Stimulated activated CD4-positive, alpha-beta T cell treated with anti-CD3 and anti-CD28 coated beads, Interleukin-12 subunit alpha, Interleukin-12 subunit beta, amount 100 ng/mL, for 4 hours (primary cell): ENCODE measurements at regions not wholly inside any gene's neighbourhood (a gene's known extent, or its start where the extent isn't known, plus 50 kb on each side); places are given as distances from the start of the nearest gene placed in this dataset.

Source experiments
- DNase-seq: peaks from one replicate; pipeline ENCODE4 v3.0.0-alpha.2; 2020

DNA sequence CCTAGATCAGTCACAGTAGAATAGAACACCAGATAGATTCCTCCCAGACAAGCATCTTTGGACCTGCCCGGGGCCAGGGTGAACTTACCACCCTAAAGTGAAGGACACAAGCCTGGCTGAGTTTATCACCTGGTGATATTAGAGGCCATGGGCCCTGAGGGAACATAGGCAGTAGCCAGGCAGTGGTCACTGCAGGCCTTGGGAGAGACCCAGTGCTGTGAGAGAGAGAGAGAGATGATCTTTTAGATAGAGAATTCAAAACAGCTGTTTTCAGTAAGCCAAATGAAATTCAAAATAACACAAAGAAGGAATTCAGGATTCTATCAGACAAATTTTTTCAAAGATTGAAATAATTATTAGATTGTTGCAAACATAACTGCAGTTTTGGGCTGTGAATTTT, 1679.9 kb downstream of the EFNB2 start:
- no peak for DNase-seq

DNA sequence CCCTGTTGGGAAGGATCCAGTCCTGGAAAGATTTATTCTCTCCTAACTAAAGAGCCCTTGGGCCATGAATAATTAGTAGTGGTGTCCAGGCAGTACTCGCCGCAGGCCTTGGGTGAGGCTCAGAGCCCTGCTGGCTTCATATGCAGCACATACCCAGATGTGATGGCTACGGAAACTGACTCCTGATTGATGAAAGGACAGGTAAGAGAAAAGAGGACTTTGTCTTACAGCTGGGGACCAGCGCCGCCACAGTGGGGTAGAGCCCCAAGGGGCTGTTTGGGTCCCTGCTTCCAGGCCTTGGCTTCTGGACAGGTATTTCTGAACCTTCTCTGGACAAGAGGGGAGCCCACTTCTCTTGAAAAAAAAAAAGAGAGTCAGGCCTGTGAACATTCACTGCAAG, 1680.8 kb downstream of the EFNB2 start:
- no peak for DNase-seq

DNA sequence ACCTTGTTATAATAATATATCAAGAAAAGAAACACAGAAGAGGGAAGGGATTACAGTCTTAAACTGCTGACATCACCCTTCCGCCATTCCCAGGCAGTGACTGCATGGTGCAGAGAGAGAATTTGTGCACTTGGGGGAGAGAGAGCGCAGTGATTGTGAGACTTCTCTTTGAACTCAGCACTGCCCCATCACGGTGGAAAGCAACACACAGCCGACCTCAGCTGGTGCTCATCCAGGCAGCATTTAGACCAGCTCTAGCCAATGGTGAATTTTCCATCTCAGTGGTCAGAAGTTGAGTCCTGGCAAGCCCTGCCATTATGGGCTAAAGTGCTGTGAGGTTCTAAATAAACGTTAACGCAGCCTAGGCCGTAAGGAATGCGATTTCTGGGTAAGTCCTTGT, 1681.5 kb downstream of the EFNB2 start:
- DNase-seq, result no peak

DNA sequence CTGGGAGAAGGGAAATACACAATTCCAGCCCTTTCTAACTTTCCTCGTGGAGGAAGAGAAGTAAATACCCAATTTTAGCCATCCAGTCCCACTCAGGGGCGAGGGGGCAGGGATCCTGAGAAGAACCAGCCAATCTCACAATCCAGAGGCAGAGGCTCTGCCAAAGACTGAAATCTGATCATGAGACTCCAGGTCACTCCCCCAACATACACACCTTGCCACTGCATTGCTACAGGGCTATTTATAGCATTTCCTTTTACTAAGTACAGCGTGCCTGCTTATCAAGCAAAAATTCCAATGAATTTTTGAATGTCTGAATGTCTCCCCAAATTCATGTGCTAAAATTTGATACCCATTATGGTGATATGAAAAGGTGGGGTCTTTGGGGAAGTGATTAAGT, 1687.5 kb downstream of the EFNB2 start:
- no peak for DNase-seq

DNA sequence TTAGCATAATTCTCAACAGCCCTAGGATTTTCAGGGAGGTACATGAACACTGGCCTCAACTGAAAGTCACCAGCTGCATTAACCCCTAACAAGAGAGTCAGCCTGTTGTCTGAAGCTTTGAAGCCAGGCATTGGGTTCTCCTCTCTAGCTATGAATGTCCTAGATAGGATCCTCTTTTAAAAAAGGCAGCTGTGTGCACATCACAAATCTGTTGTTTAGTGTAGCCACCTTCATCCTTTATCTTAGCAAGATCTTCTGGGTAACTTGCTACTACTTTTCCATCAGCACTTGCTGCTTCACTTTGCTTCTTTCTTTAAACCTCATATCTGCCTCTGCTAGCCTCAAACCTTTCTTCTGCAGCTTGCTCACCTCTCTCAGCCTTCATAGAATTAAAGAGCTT, 1692.1 kb downstream of the EFNB2 start:
- no peak for DNase-seq

DNA sequence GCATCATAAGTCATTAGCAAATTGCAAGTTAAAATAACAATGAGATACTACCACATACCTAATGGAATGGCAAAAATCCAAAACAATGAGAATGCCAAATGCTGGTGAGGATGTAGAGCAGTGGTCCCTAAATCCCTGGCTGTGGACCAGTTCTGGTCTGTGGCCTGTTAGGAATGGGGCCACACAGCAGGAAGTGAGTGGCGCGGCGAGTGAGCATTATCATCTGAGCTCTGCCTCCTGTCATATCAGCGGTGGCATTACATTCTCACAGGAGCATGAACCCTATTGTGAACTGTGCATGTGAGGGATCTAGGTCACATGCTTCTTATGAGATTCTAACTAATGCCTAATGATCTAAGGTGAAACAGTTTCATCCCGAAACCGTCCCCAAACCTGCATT, 1694.4 kb downstream of the EFNB2 start:
- no peak for DNase-seq

DNA sequence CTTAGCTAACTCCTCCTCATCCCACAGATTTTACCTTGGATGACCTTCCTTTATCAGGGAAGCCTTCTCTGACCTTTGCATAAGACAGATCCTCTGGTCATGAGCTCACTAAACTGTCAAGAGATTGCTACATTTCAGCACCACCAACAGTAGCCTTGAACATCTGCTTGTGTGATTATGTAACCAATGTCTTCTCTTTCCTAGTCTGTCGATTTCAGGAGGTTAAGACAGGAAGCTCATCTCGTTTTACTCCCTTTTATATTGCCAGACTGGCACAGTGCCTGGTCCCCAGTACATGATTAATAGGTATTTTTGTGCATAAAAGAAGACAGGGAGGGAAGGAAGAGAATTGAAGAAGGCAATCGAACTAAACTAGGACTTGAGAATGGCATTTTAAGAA, 1697.7 kb downstream of the EFNB2 start:
- no peak for DNase-seq

DNA sequence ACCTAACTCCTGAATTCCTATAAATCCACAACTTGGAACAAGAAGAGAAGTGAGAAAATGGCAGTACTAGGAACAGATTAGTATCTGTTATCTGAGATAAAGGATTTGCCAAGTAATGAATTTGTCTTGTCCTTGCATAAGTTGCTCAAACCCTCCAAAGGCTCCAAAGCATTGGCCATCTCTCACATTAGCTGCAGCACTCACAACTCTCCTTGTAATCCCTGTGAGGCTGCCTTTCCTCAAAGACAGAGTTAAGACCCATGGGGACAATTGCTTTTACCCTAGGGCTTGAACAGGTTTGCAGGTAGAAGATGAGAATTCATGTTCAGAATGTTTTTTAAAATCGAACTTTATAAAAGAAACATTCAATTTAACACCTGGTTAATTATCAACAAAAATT, 1702.2 kb downstream of the EFNB2 start:
- DNase-seq, result no peak

DNA sequence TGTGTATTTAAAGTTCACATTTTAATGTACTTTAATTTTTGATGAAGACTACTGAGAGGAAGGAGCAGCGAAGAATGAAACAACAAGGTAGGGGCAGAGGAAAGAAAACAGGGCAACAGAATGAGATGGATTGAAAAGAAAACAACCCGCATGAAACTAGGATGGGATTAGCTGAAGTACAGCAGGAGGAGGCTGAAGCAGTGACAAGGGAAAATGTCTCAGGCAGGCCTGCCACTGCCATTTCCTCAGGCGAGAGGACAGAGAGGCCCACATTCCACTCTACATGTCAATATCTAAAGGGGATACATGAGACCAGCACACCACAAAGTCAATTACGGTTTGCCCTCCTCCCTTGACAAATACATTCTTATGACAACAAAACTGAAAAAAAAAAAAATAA, 1703.2 kb downstream of the EFNB2 start:
- DNase-seq, result no peak

DNA sequence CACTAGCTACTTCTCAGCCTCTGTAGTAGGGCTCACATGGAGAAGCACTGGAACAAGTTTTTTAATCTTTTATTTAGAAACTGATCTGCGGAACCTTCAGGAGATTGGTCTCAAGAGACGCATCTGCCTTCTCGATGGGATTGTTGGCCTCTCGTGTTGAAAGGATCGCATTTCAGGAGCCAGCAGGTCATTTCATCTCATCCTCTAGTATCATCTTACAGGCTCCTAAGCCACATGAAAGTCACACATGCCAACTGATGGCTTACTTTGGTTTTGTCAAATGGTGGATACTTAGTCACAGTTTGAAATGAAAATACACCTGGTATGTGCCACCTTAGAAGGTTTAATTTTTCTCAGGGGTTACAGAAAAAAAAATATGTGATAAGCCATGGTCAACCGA, 1703.6 kb downstream of the EFNB2 start:
- DNase-seq, result no peak

DNA sequence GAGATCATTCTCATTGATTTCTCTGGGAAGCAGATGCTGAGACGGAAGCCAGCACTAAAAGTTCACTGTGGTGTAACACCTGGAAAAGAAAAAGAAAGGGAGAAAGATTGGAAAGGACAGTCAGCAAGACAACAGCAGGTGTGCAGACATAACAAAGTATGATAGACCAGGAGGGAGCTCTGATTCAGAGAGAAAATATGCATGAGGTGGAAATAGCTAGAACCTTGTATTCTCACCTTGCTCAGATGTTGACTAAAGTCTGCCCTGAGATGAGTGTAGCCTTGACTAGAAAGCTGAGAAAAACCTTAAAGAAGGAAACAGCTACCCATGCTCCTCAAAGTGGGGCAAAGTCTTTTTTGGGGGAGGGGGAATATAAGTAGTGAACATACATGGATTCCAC, 1711.8 kb downstream of the EFNB2 start:
- DNase-seq, result no peak

DNA sequence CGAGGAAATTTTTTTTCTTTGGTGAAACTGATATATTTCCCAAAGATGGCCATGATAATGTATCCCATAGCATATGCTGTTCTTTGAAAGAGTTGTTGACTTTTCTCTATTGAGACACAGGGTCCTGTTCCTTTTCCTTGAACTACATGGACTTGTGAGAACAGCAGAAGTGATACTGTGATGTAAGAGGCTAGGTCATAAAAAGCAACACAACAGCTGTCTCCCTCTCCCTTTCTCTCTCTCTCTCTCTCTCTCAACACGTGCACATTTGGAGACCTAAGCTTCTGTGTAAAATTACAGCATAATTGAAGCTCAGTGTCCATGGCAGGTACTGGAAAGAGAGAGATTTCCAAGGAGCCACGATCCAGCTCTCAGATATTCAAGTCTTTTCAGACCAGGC, 1712.4 kb downstream of the EFNB2 start:
- no peak for DNase-seq

DNA sequence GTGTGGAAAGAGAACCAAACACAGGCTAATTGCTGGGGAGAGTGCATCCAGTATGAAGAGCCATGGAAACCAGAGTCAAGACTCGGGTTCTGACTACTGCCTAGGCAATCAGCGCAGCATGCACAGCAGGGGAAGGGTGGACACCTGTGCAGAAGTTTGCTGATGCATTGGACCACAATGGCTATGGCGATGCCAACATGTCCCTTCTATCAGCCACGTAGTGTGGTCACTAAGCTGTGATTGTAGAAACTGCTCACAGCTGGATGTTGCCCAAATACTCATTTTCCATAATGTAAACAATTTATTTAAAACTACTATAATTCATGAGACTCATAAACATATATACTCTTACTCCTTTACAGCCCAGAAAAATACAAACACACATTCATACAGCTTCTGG, 1718.2 kb downstream of the EFNB2 start:
- no peak for DNase-seq

DNA sequence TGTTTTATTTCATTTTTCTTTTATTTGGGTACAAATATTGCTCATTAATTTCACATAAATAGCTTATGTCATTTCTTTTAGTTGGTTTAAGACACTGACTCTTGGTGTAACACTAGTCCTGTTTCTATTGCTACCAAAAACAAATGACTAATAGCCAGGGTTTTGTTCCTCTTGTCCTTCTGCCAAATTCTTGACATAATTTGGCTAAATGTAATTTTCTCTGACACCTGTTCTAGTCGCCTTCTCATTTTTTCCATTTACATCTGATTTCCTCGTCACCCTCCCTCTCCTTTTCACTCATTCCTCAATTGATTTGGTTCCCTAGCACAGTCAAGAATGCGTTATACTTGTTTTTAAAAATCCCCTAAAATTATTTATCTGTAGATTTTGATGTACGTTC, 1718.7 kb downstream of the EFNB2 start:
- DNase-seq, result no peak

DNA sequence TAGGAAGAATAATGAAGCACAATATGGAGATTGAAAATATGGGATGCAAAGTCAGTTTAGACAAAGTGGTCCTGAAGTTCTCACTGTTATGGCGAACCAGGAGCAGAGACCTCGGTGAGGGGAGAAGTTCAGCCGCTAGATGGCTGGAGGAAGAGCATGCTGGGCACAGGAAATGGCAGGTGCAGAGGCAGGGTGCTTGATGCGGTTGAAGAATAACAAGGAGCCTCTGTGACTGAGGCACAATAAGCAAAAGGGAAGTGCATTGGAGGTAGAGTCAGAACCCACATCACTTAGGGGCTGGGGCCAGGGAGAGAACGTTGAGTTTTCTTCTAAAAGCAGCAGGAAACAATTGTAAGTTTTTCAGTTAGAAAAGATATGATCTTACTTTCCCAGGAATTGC, 1725.2 kb downstream of the EFNB2 start:
- no peak for DNase-seq

DNA sequence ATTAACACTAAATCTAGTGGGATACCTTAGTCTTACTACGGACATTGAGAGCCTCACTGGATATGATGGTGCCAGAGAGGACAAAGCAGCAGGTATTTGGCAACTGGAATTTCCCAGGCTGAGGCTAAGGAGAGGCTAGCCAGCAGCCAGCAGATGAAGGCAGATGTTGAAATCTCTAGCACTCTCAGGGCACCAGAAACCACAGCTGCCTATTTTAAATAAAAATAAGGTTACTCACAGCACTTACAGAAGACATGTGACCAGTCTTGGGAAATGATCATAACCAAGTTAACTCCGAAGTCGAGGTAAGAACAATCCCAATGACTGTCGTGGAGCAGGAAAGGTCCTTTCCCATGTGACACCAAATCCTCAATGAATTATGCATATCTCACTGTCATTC, 1726.0 kb downstream of the EFNB2 start:
- DNase-seq, result no peak

DNA sequence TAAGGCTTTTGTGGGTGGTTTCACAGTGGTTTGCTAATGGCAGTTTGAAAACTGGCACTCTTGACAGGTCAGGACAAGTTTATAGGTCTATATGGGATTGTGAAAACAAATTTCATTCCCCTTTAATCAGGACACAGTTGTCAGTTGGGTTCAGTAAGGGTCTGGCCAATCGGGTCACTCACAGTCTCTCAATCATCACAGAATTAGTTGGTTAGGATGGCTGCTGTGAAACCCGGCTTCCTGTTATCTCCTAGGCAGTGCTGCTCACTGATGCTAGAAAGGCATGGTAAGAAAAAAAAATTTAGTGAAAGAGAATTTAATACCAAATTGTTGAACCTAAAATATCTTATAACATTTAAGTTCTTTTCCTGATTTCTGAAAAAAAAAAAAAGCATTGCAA, 1730.1 kb downstream of the EFNB2 start:
- no peak for DNase-seq

DNA sequence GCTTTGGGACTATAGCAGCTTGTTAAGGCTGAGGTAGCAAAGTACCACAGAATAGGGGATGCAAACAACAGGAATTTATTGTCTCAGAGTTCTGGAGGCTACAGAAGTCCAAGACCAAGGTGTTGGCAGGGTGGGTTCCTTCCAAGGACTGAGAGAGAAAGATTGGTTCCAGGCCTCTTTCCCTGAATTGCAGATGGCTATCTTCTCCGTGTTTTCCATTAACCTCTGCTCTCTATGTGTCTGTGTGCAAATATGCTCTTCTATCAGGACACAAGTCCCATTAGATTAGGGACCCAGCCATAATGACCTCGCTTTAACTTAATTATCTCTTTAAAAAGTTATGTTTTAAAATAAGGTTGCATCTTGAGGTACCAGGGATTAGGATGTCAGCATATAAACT, 1732.9 kb upstream of the SLC10A2 start:
- DNase-seq, result no peak

DNA sequence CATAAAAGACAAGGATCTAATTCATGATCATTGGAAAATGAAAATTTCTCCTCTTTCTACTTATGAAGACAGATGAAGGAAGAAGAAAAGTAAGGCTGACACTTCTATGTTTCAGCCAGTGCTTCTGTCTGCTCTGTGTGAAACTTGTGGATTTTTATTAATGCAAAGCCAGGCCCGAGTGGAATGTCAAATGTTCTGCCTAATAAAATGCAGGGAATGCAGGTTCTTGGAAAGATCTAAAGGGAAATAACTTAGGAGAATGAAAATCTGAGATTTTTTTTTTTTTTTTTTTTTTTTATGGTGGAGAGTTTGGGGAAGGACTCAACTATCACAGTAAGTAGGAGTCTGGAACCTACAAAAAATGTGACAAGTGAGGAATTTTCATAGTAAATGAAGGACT, 1732.3 kb upstream of the SLC10A2 start:
- DNase-seq, result no peak

DNA sequence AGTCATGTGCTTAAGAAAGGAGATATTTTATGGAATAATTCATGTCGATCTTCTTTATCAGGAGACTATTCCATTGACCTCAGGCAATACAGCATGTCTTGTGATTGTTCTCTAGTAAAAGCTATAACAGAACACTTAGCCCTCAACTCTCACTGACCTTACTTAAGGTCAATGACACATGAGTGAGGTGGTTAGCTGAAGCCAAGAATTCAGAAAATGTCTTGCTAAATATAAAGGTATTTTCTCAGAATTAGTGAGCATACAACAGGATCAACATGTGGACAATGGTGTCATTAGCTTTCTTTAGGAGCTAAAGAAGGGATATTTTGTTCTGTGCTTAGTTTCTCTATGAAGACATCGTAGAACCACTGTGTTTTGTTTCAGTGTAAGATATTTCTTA, 1730.4 kb upstream of the SLC10A2 start:
- no peak for DNase-seq

DNA sequence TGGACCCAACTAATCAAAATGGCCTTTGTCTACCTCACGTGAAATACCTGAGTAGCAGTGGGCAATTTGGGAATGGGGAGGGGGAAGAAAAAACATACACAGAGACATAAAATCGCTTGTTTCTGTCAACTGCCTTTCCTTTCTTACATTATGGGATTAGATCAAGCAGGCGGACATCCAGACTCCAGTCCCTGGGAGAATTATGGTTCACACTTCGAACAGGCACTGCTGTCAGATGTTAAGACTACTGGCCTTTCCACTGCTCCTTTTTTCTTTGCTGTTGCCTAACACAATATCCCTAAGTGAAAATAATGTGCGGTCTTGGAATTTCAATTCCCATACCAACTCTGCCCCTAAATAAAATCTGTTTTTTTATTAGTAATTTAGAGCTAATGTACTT, 1719.7 kb upstream of the SLC10A2 start:
- no peak for DNase-seq

DNA sequence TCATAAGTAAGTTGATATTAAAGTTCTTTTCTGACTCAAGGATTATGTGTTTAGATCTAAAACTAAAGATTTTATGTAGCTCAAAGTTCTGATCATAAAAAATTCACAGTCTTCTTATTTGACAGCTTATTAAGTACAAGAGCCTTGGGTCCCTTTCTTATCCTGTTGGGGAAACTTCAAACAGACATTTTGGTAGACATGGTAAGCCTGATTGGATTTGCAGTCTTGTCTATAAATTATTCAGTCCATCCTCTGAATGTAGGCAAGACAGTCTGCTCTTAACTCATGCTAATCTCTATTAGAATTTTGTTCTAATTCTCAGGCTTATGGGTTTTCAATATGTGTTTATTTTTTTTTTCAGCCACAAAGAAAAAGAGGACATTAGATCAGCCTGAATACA, 1718.7 kb upstream of the SLC10A2 start:
- DNase-seq, result no peak

DNA sequence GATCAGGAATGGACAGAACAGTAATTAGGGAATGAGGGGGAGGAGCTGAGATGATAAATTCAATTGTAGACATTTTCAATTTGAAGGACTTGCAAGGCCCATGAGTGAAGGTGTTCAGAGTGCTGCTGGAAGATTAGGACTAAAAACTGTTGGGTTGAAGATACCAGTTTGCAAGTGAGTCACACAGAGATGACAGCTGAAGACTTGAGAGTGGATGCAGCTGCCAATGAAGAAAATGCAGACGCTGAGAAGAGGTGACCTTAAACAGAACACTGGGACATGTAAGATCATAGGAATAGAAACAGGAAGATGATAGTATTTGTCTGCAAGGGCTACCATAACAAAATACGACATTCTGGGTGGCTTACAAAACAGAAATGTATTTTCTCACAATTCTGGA, 1716.5 kb upstream of the SLC10A2 start:
- no peak for DNase-seq

DNA sequence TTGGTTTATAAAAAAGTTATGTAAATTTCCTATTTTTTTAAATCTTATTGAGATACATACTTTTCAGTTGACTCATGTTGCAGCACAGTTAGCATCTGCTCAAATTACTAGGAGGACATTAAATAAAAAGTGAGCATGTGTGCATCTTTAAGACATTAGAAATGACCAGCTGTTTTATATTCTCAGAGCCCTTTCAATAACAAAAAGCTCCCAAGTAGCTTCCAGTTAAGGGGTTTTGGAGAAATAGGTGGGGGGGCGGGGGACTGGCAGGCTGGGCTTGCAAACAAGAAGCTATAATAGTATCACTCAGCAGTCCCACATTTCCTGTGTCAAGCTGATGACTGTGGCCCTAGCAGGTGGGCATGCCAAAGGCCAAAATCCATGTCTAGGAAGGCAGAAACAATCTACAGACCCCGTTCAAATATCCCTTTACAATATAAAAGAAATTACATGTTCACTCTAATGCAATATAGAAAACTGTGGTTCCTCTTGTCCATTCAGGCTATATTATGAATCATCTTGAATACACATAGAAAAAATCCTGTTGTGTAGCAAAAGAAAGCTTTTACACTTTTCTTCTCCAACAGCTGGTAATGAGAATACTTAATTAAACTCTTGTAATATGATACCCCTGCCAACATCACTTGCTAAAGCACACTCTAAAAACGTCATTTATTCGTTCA, 1713.2 kb upstream of the SLC10A2 start:
- no peak for DNase-seq

DNA sequence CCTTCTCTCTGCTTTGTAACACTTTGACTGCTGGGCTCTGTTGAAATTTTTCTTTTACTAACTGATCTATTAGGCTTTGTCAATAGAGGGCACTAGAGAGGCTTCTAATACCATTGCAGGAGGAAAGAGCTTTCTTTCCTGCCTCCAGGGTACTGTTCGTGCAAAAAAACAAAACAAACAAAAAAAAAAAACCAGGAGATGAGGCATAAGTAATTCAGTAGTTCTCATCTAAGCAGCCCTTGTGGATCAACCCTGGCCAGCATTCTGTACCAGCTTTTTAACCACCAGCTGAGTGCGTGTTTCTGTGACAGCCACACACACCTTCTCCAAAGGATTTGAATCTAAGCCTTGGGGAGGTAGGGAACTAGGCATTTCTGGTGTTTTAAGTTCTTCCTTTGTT, 1707.6 kb upstream of the SLC10A2 start:
- DNase-seq, result no peak

DNA sequence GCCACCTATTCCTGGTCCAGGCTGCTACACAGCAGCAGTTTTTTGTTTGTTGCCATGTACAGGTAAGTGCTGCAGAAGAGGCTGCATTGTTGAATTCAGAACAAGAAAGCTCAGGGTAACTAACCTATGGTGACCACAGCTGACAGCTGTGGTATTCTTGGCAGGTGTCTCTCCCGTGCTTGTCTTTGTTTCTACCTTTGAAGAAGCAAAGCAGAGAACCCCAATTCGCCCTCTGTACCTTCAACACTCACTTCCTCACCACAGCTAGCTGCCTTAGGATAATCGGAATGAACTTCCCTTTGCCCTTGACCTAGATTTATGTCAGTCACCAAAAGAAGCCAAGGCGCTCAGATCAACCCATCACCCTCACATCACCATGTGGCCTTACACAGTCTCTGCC, 1703.3 kb upstream of the SLC10A2 start:
- no peak for DNase-seq
